ENCODE measurements at regions not wholly inside any gene's neighbourhood (a gene's known extent, or its start where the extent isn't known, plus 50 kb on each side); places are given as distances from the start of the nearest gene placed in this dataset.

DNA sequence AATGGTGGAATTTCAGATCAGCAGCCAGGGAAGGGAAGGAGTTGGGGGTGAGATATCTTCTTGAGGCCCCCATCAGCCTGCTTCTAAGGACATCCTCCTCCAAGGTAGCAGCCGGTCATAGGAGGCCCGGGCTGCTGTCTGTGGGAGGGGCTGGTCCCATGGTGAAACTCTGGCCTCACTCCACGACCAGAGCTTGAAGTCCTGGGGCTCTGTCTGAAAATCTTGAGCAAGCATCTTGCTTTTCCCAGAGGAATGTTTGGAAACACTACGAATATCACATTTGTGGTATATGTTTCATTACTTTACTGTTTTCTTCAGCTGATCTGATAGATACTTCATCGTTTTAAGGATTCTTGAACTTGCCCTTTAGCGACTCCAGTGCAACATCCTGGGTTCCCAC, 103.7 kb downstream of the CTAGE1 start:
- TF ChIP-seq, protein P1, sequence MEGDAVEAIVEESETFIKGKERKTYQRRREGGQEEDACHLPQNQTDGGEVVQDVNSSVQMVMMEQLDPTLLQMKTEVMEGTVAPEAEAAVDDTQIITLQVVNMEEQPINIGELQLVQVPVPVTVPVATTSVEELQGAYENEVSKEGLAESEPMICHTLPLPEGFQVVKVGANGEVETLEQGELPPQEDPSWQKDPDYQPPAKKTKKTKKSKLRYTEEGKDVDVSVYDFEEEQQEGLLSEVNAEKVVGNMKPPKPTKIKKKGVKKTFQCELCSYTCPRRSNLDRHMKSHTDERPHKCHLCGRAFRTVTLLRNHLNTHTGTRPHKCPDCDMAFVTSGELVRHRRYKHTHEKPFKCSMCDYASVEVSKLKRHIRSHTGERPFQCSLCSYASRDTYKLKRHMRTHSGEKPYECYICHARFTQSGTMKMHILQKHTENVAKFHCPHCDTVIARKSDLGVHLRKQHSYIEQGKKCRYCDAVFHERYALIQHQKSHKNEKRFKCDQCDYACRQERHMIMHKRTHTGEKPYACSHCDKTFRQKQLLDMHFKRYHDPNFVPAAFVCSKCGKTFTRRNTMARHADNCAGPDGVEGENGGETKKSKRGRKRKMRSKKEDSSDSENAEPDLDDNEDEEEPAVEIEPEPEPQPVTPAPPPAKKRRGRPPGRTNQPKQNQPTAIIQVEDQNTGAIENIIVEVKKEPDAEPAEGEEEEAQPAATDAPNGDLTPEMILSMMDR (IDR thresholded peaks at IDR 0.05; ENCODE audit: insufficient read depth, low read depth, low read length), result no peak
- TF ChIP-seq EZH2 (IDR thresholded peaks at IDR 0.05; ENCODE audit: insufficient read depth, low read length), result no peak

Measured in astrocyte (in vitro differentiated cells and primary cell).